NB4 (cell line): ENCODE measurements at regions not wholly inside any gene's neighbourhood (a gene's known extent, or its start where the extent isn't known, plus 50 kb on each side); places are given as distances from the start of the nearest gene placed in this dataset.

Source experiments
- MYC ChIP-seq: IDR thresholded peaks from 2 replicates; pipeline ENCODE4 v1.6.1; 2011; ENCODE audit warnings: low read depth, low read length
- POLR2A ChIP-seq: IDR thresholded peaks from 2 replicates; pipeline ENCODE4 v1.6.1; 2011; ENCODE audit warnings: mild to moderate bottlenecking; ENCODE audit not compliant: insufficient read length; ENCODE audit errors: extremely low read depth
- TF ChIP-seq, protein P1 (sequence below): IDR thresholded peaks from one replicate; pipeline ENCODE4 v1.5.1; 2012; ENCODE audit warnings: low read depth, low read length
- TF ChIP-seq, protein P2 (sequence below): IDR thresholded peaks from 2 replicates; pipeline ENCODE4 v1.6.1; 2011; ENCODE audit warnings: low read depth, low read length

DNA sequence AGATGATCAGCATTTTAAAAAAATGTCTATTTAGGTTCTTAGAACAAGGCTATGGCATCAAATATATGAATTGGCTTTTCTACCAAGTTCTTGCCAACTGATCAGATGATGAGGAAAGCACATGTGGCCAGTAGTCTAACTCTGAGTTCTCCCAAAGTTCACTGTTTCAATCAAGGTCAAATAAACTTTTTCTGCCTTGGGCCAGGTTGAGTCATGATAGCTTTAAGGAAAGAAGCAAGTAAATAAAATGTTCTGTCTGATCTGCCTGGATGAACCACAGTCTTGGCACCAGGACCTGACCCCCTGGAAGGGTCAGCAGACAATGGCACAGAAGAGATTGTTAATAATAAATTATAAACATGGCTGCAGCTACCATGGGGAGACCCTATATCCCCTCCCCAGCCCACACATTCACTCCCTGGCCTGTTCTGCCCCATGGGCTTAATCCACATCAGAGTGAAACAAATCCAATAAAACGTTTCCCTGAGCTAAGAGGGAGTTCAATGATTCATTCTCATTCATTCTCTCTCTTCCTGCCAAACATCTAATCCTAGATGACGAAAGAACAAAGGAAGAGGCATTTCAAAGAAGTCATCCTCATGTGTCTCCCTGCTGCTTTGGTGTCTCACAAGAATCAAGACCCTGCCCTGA lies 661.6 kb downstream of the DHX35 start:
- TF ChIP-seq, protein P1, sequence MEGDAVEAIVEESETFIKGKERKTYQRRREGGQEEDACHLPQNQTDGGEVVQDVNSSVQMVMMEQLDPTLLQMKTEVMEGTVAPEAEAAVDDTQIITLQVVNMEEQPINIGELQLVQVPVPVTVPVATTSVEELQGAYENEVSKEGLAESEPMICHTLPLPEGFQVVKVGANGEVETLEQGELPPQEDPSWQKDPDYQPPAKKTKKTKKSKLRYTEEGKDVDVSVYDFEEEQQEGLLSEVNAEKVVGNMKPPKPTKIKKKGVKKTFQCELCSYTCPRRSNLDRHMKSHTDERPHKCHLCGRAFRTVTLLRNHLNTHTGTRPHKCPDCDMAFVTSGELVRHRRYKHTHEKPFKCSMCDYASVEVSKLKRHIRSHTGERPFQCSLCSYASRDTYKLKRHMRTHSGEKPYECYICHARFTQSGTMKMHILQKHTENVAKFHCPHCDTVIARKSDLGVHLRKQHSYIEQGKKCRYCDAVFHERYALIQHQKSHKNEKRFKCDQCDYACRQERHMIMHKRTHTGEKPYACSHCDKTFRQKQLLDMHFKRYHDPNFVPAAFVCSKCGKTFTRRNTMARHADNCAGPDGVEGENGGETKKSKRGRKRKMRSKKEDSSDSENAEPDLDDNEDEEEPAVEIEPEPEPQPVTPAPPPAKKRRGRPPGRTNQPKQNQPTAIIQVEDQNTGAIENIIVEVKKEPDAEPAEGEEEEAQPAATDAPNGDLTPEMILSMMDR = no peak
- TF ChIP-seq POLR2A (no peak), MYC (no peak)
- TF ChIP-seq, protein P2, sequence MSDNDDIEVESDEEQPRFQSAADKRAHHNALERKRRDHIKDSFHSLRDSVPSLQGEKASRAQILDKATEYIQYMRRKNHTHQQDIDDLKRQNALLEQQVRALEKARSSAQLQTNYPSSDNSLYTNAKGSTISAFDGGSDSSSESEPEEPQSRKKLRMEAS = no peak
